NCI-H2196 (cell line): ENCODE measurements at regions not wholly inside any gene's neighbourhood (a gene's known extent, or its start where the extent isn't known, plus 50 kb on each side); places are given as distances from the start of the nearest gene placed in this dataset.
"Not testable (repeated sequence)": the region's sequence is repeated elsewhere in the genome, so short reads cannot be mapped to it uniquely, and the experiment has no call there.

Source experiments
- DNase-seq: peaks from one replicate; lab custom pipeline; 2025; ENCODE audit not compliant: unreplicated experiment; lab: John Stamatoyannopoulos, UW

- no peak for DNase-seq
These were observed 170.4 kb downstream of the PTPRC start for GRCh38 chr1:198809247-198809646.

DNA sequence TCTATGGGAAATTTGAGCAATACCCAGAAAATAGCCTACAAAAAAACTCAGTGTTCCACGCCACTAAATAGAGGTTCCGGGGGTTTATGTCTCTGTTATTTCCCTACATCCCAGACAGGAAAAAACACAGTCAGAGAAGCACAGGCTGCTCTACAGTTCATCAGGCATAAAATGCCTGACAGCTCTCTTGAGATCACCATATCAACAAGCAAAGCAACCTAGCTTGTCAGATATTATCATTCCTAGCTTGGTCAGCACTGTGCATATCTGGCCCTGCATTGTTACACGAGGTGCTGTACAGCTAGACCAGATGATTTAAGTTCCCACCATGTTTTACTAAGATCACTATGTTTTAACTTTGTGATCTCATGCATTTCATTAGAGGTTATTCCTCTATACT lies 172.6 kb downstream of the PTPRC start:
- no peak for DNase-seq

DNA sequence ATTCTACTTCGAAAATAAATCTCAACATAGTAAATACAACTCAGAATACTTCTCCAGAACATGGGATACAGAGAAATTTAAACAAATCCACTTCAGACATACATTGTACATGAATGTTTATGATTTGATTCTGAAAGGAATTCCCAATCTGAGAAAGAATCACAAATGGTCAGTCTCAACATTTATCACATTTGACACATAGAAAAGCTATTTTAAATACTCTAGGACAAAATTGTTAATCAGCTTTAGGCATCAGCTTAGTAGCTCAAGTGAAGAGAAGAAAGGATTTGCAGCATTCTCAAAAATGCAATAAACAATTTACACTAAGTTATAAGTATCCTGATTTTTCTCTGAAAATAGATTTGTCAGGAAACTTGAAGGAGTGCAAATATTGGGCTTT lies 184.8 kb downstream of the PTPRC start:
- no peak for DNase-seq

GRCh38 chr1:198825254-198825653 lies 186.4 kb downstream of the PTPRC start:
- DNase-seq = no peak

GRCh38 chr1:198829356-198829755 lies 190.5 kb downstream of the PTPRC start:
- DNase-seq = no peak

DNA sequence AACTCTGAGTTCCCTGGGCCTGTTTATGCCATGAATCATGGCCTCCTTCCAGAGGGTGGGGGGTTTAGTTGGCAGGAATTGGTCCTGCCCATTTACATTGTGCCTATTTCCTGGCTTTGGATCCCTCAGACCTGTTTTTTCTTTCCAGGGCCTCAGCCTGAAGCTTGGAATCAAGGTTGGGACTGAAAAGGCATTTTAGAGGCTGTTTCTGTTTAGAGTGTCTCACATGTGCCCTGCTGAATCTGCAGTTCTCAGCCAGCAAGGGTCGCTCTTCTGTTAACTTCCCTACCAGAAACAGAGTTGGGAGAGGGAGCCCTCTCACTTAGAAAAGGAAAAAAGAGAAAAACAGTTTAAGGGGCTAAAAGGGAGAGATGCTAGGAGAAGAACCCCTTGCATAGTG lies 191.1 kb downstream of the PTPRC start:
- no peak for DNase-seq

GRCh38 chr1:198830412-198830811 lies 191.6 kb downstream of the PTPRC start:
- no peak for DNase-seq

DNA sequence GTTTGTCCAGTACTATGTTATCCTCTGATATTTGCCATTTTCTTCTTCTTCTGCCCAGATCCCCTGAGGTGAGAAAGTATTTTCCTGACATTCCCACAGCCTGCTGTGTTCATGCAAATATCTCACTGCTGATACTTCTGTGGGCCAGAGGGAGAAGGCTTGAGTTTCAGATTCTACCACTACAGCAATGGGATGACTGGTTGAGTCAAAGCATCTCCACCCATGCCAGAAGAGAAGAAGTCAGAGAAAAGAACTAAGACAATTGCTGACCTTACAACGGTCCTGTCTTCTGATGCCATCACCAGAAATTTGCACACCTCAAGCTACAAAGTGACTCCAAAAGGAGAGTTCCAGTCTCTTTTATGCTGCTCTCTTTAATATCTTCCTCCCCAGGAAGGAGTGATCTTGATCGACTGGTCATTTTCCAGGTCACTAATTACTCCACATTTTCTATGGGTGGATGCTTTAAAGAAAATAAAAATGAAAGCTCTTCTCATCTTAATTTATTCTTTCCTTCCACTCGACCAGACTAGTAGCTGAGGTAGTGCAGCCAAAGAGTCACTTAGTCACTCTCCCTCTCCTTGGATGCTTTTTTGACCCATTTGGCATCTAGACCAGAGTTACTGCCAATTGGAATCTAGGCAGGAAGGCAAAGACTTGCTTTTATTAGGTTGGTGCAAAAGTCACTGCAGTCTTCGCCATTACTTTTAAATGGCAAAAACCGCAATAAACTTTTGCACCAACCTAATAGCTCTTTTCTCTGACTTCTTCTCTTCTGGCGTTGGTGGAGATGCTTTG lies 195.1 kb downstream of the PTPRC start:
- no peak for DNase-seq

- no peak for DNase-seq
These were observed 198.6 kb downstream of the PTPRC start for GRCh38 chr1:198837278-198838021.

- DNase-seq = no peak
These were observed 199.1 kb downstream of the PTPRC start for GRCh38 chr1:198838022-198838342.

- DNase-seq = no peak
These were observed 202.6 kb downstream of the PTPRC start for GRCh38 chr1:198841477-198841876.

GRCh38 chr1:198842686-198843085 lies 203.8 kb downstream of the PTPRC start:
- no peak for DNase-seq

- no peak for DNase-seq
These were observed 206.4 kb downstream of the PTPRC start for GRCh38 chr1:198845271-198845670.

DNA sequence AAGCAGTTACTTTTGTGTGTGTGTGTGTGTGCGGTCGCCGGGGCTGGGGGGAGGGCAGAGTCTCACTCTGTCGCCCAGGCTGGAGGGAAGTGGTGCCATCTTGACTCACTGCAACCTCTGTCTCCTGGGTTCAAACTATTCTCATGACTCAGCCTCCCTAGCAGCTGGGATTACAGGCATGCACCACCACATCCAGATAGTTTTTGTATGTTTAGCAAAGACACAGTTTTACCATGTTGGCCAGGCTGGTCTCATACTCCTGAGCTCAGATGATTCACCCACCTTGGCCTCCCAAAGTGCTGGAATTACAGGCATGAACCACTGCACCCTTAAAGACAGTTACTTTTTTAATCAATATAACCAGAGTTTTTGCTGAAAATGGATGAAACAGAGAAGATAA lies 207.0 kb downstream of the PTPRC start:
- DNase-seq = no peak

DNA sequence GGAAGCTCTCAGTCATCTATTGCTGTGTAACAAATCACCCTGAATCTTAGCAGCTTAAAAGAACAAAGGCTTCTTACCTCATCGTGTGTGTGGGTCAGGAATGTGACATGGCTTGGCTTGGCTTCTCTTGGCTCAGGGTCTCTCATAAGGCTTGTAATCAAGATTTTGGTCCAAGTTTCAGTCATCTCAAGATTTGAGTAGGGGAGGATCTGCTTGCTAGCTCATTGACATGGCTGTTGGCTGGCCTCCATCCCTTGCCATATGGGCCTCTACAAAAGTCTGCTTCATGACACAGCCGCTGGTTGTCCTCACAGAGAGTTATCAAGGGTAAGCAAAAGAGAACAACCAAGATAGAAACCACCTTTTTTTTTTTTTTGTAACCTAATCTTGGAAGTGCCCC lies 207.7 kb downstream of the PTPRC start:
- DNase-seq = no peak

DNA sequence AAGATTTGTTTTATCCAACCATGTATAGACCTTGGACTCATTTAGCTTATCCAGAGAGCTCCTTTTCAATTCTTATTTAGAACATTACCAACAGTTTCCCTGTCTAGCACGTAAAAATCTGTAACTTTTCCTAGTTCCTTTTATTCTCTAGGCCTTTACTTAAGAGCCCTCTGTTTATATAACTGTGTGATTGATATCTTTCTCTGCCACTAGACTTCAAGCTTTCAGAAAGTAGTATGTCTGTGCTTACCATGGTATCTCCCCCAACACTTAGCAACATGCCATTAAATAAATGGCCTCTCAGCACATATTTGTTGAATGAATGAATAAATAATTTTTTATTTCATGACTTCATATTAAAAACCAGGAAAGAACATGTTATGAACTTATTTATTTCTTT lies 209.4 kb downstream of the PTPRC start:
- no peak for DNase-seq

DNA sequence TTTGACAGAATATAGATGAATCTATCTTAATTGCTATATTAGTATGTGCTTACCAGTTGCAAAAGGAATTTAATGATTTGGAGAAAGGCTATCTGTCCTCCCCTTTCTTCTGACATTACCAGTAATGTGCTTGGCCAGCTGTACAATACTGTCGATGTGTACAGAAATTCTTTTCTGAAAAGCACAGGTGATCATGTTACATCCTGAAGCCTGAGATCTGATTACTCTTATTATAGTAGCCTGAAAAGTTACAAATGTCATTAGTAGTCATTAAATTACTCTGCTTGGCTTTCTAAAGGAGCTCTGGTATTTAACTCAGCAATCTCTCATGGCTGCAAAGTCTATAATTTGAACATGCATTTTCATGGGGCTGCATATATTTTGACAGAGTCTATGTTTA lies 209.8 kb downstream of the PTPRC start:
- no peak for DNase-seq

DNA sequence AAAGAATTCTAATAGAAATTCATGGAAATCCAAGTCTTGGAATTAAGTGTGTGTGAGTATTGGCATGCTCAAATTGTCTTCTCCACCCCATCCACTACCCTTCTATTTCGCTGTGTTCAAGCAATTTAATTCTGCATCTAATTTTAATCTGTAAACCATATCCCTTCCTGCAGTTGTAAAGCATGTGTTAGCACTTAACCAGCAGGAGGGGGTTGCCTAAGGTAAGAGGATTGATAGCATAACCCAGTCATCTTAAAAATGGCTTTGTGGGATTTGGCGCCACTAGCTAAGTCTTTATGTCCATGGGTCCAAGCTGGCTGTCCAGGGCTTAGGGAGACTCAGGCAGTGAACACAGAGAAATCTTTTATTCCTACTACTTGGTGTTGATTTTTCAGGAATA lies 210.3 kb downstream of the PTPRC start:
- DNase-seq = no peak

GRCh38 chr1:198850196-198850595 lies 211.4 kb downstream of the PTPRC start:
- no peak for DNase-seq

DNA sequence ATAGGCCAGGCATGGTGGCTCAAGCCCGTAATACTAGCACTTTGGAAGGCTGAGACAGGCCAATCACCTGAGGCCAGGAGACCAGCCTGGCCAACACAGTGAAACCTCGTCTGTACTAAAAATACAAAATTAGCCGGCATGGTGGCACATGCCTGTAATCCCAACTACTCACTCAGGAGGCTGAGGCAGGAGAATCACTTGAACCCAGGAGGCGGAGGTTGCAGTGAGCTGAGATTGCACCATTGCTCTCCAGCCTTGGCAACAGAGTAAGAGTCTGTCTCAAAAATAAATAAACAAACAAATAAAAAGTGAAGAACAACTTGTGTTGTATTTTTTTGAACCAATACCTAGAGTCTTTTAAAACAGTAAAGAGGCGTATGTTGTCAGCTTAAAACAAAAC lies 212.1 kb downstream of the PTPRC start:
- DNase-seq = not testable (repeated sequence)

DNA sequence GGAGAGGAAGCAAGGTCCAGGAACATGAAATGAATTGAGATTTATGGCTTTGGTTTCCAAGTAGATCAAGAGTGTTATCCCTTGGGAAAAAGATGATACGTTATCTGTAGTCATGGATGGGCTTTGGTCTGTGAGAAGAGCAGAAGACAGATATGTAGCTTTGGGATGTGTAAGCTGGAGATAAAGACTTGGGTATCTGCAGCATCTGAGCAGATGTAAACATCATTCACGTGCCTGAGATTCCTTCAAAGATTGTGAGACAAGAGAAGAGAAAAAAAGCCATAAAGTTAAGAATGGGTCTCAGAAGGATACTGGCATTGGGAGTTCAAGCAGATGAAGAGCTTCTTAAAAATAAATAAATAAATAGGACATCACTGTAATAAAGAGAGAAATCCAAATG lies 217.8 kb downstream of the PTPRC start:
- no peak for DNase-seq

DNA sequence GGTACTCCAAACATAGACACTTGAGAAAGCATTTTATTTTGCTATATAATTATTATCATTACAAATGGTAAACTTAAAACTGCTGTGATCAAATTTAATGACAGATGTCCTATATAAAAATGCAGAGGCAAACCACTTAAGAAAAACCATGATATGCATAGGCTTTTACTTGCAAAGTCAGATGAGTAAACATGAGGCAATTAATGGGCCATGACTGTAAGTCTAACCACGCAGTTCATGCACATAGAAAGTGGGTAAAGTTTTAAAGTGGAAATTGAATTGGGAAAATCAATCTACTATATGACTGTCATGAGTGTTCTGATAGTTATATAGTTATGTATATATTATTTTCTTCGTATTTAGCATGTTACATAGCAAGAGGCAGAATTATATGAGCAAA lies 219.2 kb downstream of the PTPRC start:
- no peak for DNase-seq

DNA sequence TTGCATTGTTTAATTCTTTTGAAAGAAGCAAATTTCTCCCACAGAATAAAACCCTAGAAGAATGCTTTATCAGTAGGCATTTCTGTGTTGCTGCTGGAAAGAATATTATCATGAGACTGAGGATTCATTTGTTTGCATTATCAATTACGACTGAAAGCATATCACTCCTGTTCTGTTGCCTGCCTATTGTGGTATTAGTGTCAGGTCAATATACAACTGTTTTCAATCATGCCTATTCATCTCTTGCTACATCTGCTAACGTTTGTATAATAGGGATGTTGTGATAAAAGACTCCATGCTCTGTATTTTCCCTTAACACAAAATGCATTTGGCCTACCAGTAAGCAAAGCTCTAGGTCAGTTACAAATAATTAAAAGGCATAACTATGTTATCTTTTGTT lies 221.5 kb downstream of the PTPRC start:
- no peak for DNase-seq
